ENCODE measurements at regions not wholly inside any gene's neighbourhood (a gene's known extent, or its start where the extent isn't known, plus 50 kb on each side); places are given as distances from the start of the nearest gene placed in this dataset.
"Not testable (repeated sequence)": the region's sequence is repeated elsewhere in the genome, so short reads cannot be mapped to it uniquely, and the experiment has no call there.

GRCh38 chr3:16072420-16073110, 101.9 kb upstream of the GALNT15 start:
- H3K27me3 ChIP-seq (replicated peaks; ENCODE audit: insufficient read depth): no peaks in the 10 kb centered on the region
- H3K9me2 ChIP-seq (ENCODE audit: insufficient read depth): no peaks in the 10 kb centered on the region
- peaks cover 34% of the 10 kb centered on the region for H3F3A ChIP-seq (ENCODE audit: insufficient read depth)
- no peak overlapping the region for H3K4me2 ChIP-seq (ENCODE audit: unreplicated experiment)
- no peak overlapping the region for H3K27ac ChIP-seq
- TF ChIP-seq EZH2phosphoT487 (IDR thresholded peaks at IDR 0.05; ENCODE audit: insufficient read depth, low read depth) (no peak), EZH2 (IDR thresholded peaks at IDR 0.05; ENCODE audit: insufficient read depth, poor library complexity, severe bottlenecking) (no peak)
- no peak overlapping the region for H3K4me3 ChIP-seq
- no peaks in the 10 kb centered on the region for H3K9me3 ChIP-seq (ENCODE audit: low read depth)
- peak; percentile 69 for DNase-seq
- 95 to 96% methylated on average over 1 of the region's 1 CpG for WGBS, 2 experiments (ENCODE audit: low coverage in 1 of 2, low lambda C conversion rate in 2 of 2, missing lambda C conversion rate in 2 of 2)
- H3K36me3 ChIP-seq (ENCODE audit: low read depth): no peaks in the 10 kb centered on the region
- H2AFZ ChIP-seq: no peak overlapping the region
- no peaks in the 10 kb centered on the region for H3K79me2 ChIP-seq (ENCODE audit: insufficient read depth)
- H3K9ac ChIP-seq: no peak overlapping the region
- no peaks in the 10 kb centered on the region for H4K20me1 ChIP-seq (ENCODE audit: insufficient read depth)
- in situ Hi-C loops (cut with MboI): no loop called here
- peaks cover 57% of the 10 kb centered on the region for H3K4me1 ChIP-seq (ENCODE audit: insufficient read depth)

- Histone ChIP-seq H3K27me3 (replicated peaks; ENCODE audit: insufficient read depth) (no peaks in the 10 kb centered on the region), H3K4me3 (no peak overlapping the region), H3F3A (ENCODE audit: insufficient read depth) (peaks cover 27% of the 10 kb centered on the region), H3K9ac (no peak overlapping the region), H3K27ac (no peak overlapping the region), H3K4me2 (ENCODE audit: unreplicated experiment) (no peak overlapping the region), H3K79me2 (ENCODE audit: insufficient read depth) (no peaks in the 10 kb centered on the region), H3K9me2 (ENCODE audit: insufficient read depth) (no peaks in the 10 kb centered on the region), H2AFZ (no peak overlapping the region), H3K36me3 (ENCODE audit: low read depth) (no peaks in the 10 kb centered on the region), H3K4me1 (ENCODE audit: insufficient read depth) (peaks cover 51% of the 10 kb centered on the region), H3K9me3 (ENCODE audit: low read depth) (no peaks in the 10 kb centered on the region), H4K20me1 (ENCODE audit: insufficient read depth) (no peaks in the 10 kb centered on the region)
- DNase-seq: no peak
- in situ Hi-C loops (cut with MboI): no loop called here
- TF ChIP-seq EZH2phosphoT487 (IDR thresholded peaks at IDR 0.05; ENCODE audit: insufficient read depth, low read depth): no peak
Measured at GRCh38 chr3:16073203-16073602, 101.3 kb upstream of the GALNT15 start.

GRCh38 chr3:16073990-16074671, 100.3 kb upstream of the GALNT15 start:
- H3K79me2 ChIP-seq (ENCODE audit: insufficient read depth); H3K36me3 ChIP-seq (ENCODE audit: low read depth); H3K9me3 ChIP-seq (ENCODE audit: low read depth); H3K9me2 ChIP-seq (ENCODE audit: insufficient read depth); H4K20me1 ChIP-seq (ENCODE audit: insufficient read depth); H3K27me3 ChIP-seq (replicated peaks; ENCODE audit: insufficient read depth); H3K4me3 ChIP-seq; H3K9ac ChIP-seq; in situ Hi-C loops (cut with MboI): not testable (repeated sequence)
- DNase-seq: peak; percentile 59
- peak overlapping the region; percentile 49 for H3K27ac ChIP-seq
- H3K4me1 ChIP-seq (ENCODE audit: insufficient read depth): peaks cover 42% of the 10 kb centered on the region
- H3K4me2 ChIP-seq (ENCODE audit: unreplicated experiment): peak overlapping the region; percentile 42
- H3F3A ChIP-seq (ENCODE audit: insufficient read depth): peaks cover 18% of the 10 kb centered on the region
- peak overlapping the region; percentile 55 for H2AFZ ChIP-seq

GRCh38 chr3:16075647-16076046, 98.8 kb upstream of the GALNT15 start:
- WGBS, 2 experiments (ENCODE audit: low coverage in 1 of 2, low lambda C conversion rate in 2 of 2, missing lambda C conversion rate in 2 of 2): 98 to 99% methylated on average over 4 of the region's 4 CpGs
- Histone ChIP-seq H4K20me1 (ENCODE audit: insufficient read depth) (no peaks in the 10 kb centered on the region), H3K27me3 (replicated peaks; ENCODE audit: insufficient read depth) (no peaks in the 10 kb centered on the region), H3K27ac (no peak overlapping the region), H3K9me2 (ENCODE audit: insufficient read depth) (no peaks in the 10 kb centered on the region), H3K9ac (no peak overlapping the region), H3K9me3 (ENCODE audit: low read depth) (no peaks in the 10 kb centered on the region), H3K4me2 (ENCODE audit: unreplicated experiment) (no peak overlapping the region), H3K79me2 (ENCODE audit: insufficient read depth) (no peaks in the 10 kb centered on the region), H3F3A (ENCODE audit: insufficient read depth) (peaks cover 8% of the 10 kb centered on the region; the same call in 1 of the 2 replicates), H3K36me3 (ENCODE audit: low read depth) (no peaks in the 10 kb centered on the region), H3K4me3 (no peak overlapping the region), H3K4me1 (ENCODE audit: insufficient read depth) (peaks cover 40% of the 10 kb centered on the region), H2AFZ (no peak overlapping the region)
- no peak for TF ChIP-seq EZH2 (IDR thresholded peaks at IDR 0.05; ENCODE audit: insufficient read depth, poor library complexity, severe bottlenecking)
- TF ChIP-seq EZH2phosphoT487 (IDR thresholded peaks at IDR 0.05; ENCODE audit: insufficient read depth, low read depth): no peak
- in situ Hi-C loops (cut with MboI): no loop called here
- DNase-seq: no peak

- H4K20me1 ChIP-seq (ENCODE audit: insufficient read depth): no peaks in the 10 kb centered on the region
- 74 to 77% methylated on average over 2 of the region's 2 CpGs for WGBS, 2 experiments (ENCODE audit: low coverage in 1 of 2, low lambda C conversion rate in 2 of 2, missing lambda C conversion rate in 2 of 2)
- peaks cover 8% of the 10 kb centered on the region; the same call in 1 of the 2 replicates for H3F3A ChIP-seq (ENCODE audit: insufficient read depth)
- H3K4me1 ChIP-seq (ENCODE audit: insufficient read depth): peaks cover 40% of the 10 kb centered on the region
- H2AFZ ChIP-seq: no peak overlapping the region
- H3K36me3 ChIP-seq (ENCODE audit: low read depth): no peaks in the 10 kb centered on the region
- no peaks in the 10 kb centered on the region for H3K9me3 ChIP-seq (ENCODE audit: low read depth)
- H3K4me3 ChIP-seq: no peak overlapping the region
- no peak overlapping the region for H3K4me2 ChIP-seq (ENCODE audit: unreplicated experiment)
- DNase-seq: no peak
- no peak overlapping the region for H3K27ac ChIP-seq
- H3K9me2 ChIP-seq (ENCODE audit: insufficient read depth): no peaks in the 10 kb centered on the region
- H3K9ac ChIP-seq: no peak overlapping the region
- TF ChIP-seq EZH2phosphoT487 (IDR thresholded peaks at IDR 0.05; ENCODE audit: insufficient read depth, low read depth) (no peak), EZH2 (IDR thresholded peaks at IDR 0.05; ENCODE audit: insufficient read depth, poor library complexity, severe bottlenecking) (no peak)
- H3K79me2 ChIP-seq (ENCODE audit: insufficient read depth): no peaks in the 10 kb centered on the region
- in situ Hi-C loops (cut with MboI): no loop called here
- H3K27me3 ChIP-seq (replicated peaks; ENCODE audit: insufficient read depth): no peaks in the 10 kb centered on the region
Measured at GRCh38 chr3:16076564-16076963, 97.9 kb upstream of the GALNT15 start.

GRCh38 chr3:16077146-16077545, 97.3 kb upstream of the GALNT15 start:
- 88 to 91% methylated on average over 5 of the region's 5 CpGs for WGBS, 2 experiments (ENCODE audit: low coverage in 1 of 2, low lambda C conversion rate in 2 of 2, missing lambda C conversion rate in 2 of 2)
- H3K4me3 ChIP-seq; H3K9me3 ChIP-seq (ENCODE audit: low read depth): not testable (repeated sequence)

GRCh38 chr3:16077681-16078080, 96.8 kb upstream of the GALNT15 start:
- H2AFZ ChIP-seq; H3K36me3 ChIP-seq (ENCODE audit: low read depth); in situ Hi-C loops (cut with MboI); H3K79me2 ChIP-seq (ENCODE audit: insufficient read depth); H3K9ac ChIP-seq; H3K9me3 ChIP-seq (ENCODE audit: low read depth); H4K20me1 ChIP-seq (ENCODE audit: insufficient read depth); H3K27me3 ChIP-seq (replicated peaks; ENCODE audit: insufficient read depth); H3K4me2 ChIP-seq (ENCODE audit: unreplicated experiment); H3K4me3 ChIP-seq; H3K9me2 ChIP-seq (ENCODE audit: insufficient read depth); H3F3A ChIP-seq (ENCODE audit: insufficient read depth); DNase-seq; H3K27ac ChIP-seq: not testable (repeated sequence)
- peaks cover 32% of the 10 kb centered on the region for H3K4me1 ChIP-seq (ENCODE audit: insufficient read depth)
- 79 to 85% methylated on average over 8 of the region's 8 CpGs for WGBS, 2 experiments (ENCODE audit: low coverage in 1 of 2, low lambda C conversion rate in 2 of 2, missing lambda C conversion rate in 2 of 2)

More at GRCh38 chr3:16077146-16077545, 97.3 kb upstream of the GALNT15 start:
- H3K27me3 ChIP-seq (replicated peaks; ENCODE audit: insufficient read depth); H3K4me2 ChIP-seq (ENCODE audit: unreplicated experiment); DNase-seq; H2AFZ ChIP-seq; H3K27ac ChIP-seq; H3K9ac ChIP-seq; H3F3A ChIP-seq (ENCODE audit: insufficient read depth); H4K20me1 ChIP-seq (ENCODE audit: insufficient read depth); H3K36me3 ChIP-seq (ENCODE audit: low read depth); H3K79me2 ChIP-seq (ENCODE audit: insufficient read depth); in situ Hi-C loops (cut with MboI); H3K9me2 ChIP-seq (ENCODE audit: insufficient read depth): not testable (repeated sequence)
- peaks cover 37% of the 10 kb centered on the region for H3K4me1 ChIP-seq (ENCODE audit: insufficient read depth)

All from GM23248 (cell line).